Stimulated activated memory B cell treated with anti-CD40 and anti-IgM and Interleukin-4, amounts not matched to agents 10 μg/mL and 1 μg/mL and 100 μg/mL, for 72 hours (primary cell): ENCODE measurements at regions not wholly inside any gene's neighbourhood (a gene's known extent, or its start where the extent isn't known, plus 50 kb on each side); places are given as distances from the start of the nearest gene placed in this dataset.

ENCODE experiments used
- ATAC-seq: fragments of 150-1000 bp; cut with Tn5 transposase; 2 replicates; pipeline ENCODE4 v1.10.0; 2021
- H3K27ac Mint-ChIP-seq: one replicate; pipeline ENCODE4 v1.8.0; 2022; ENCODE audit warnings: mild to moderate bottlenecking, mixed read lengths
- H3K27me3 Mint-ChIP-seq: one replicate; pipeline ENCODE4 v1.8.0; 2022; ENCODE audit warnings: mixed read lengths
- H3K36me3 Mint-ChIP-seq: one replicate; pipeline ENCODE4 v1.8.0; 2022; ENCODE audit warnings: mixed read lengths
- H3K4me1 Mint-ChIP-seq: one replicate; pipeline ENCODE4 v1.8.0; 2022; ENCODE audit warnings: mixed read lengths
- H3K4me3 Mint-ChIP-seq: one replicate; pipeline ENCODE4 v1.8.0; 2022; ENCODE audit warnings: mild to moderate bottlenecking, moderate library complexity, mixed read lengths
- H3K9me3 Mint-ChIP-seq: one replicate; pipeline ENCODE4 v1.8.0; 2022; ENCODE audit warnings: mixed read lengths

GRCh38 chr7:106957766-106958165 lies 86.7 kb upstream of the PRKAR2B start:
- peaks cover 3% of the 10 kb centered on the region for H3K9me3 Mint-ChIP-seq
- H3K4me3 Mint-ChIP-seq = no peak overlapping the region
- H3K36me3 Mint-ChIP-seq = no peaks in the 10 kb centered on the region
- H3K27ac Mint-ChIP-seq = no peak overlapping the region
- peaks cover 3% of the 10 kb centered on the region for H3K4me1 Mint-ChIP-seq
- ATAC-seq = no peak
- no peaks in the 10 kb centered on the region for H3K27me3 Mint-ChIP-seq

DNA sequence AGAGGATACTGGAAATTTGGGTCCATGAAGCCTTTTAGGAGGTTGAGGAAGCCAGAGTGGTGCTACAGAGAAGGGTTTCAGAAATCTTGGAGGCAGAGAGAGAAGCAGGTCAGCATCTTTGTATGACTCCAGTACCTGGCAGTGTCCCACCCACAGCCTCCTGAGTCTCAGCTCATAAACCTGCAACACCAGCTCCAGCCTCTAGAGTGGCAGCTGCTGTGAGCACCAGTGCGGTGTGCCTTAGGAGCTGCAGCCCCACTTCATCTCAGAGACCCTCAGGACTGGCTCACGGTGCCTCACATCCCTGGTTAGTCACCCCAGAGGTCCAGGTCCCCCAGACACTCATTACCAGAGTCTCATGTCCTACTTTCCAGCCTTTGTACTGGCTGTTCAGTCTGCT lies 84.8 kb upstream of the PRKAR2B start:
- Mint-ChIP-seq H3K9me3 (peaks cover 3% of the 10 kb centered on the region), H3K36me3 (no peaks in the 10 kb centered on the region), H3K27me3 (no peaks in the 10 kb centered on the region), H3K4me1 (peaks cover 6% of the 10 kb centered on the region), H3K27ac (no peak overlapping the region), H3K4me3 (no peak overlapping the region)
- ATAC-seq = peak; percentile 67

- no peaks in the 10 kb centered on the region for H3K9me3 Mint-ChIP-seq
- no peaks in the 10 kb centered on the region for H3K27me3 Mint-ChIP-seq
- ATAC-seq = no peak
- no peaks in the 10 kb centered on the region for H3K36me3 Mint-ChIP-seq
- peaks cover 6% of the 10 kb centered on the region for H3K4me1 Mint-ChIP-seq
- no peak overlapping the region for H3K27ac Mint-ChIP-seq
- H3K4me3 Mint-ChIP-seq = no peak overlapping the region
These were observed 81.8 kb upstream of the PRKAR2B start for GRCh38 chr7:106962751-106963150.

GRCh38 chr7:106964466-106964865 lies 80.0 kb upstream of the PRKAR2B start:
- ATAC-seq = no peak
- Mint-ChIP-seq H3K27ac (no peak overlapping the region), H3K4me1 (peaks cover 6% of the 10 kb centered on the region), H3K9me3 (no peaks in the 10 kb centered on the region), H3K27me3 (no peaks in the 10 kb centered on the region), H3K36me3 (no peaks in the 10 kb centered on the region), H3K4me3 (no peak overlapping the region)

GRCh38 chr7:106965108-106965507 lies 79.4 kb upstream of the PRKAR2B start:
- H3K27ac Mint-ChIP-seq = no peak overlapping the region
- no peaks in the 10 kb centered on the region for H3K36me3 Mint-ChIP-seq
- H3K4me1 Mint-ChIP-seq = peaks cover 6% of the 10 kb centered on the region
- ATAC-seq = no peak
- H3K27me3 Mint-ChIP-seq = no peaks in the 10 kb centered on the region
- no peaks in the 10 kb centered on the region for H3K9me3 Mint-ChIP-seq
- H3K4me3 Mint-ChIP-seq = no peak overlapping the region

- H3K36me3 Mint-ChIP-seq = no peaks in the 10 kb centered on the region
- H3K4me1 Mint-ChIP-seq = peaks cover 6% of the 10 kb centered on the region
- ATAC-seq = no peak
- no peaks in the 10 kb centered on the region for H3K9me3 Mint-ChIP-seq
- no peaks in the 10 kb centered on the region for H3K27me3 Mint-ChIP-seq
- no peak overlapping the region for H3K27ac Mint-ChIP-seq
- no peak overlapping the region for H3K4me3 Mint-ChIP-seq
These were observed 78.4 kb upstream of the PRKAR2B start for GRCh38 chr7:106966121-106966520.

DNA sequence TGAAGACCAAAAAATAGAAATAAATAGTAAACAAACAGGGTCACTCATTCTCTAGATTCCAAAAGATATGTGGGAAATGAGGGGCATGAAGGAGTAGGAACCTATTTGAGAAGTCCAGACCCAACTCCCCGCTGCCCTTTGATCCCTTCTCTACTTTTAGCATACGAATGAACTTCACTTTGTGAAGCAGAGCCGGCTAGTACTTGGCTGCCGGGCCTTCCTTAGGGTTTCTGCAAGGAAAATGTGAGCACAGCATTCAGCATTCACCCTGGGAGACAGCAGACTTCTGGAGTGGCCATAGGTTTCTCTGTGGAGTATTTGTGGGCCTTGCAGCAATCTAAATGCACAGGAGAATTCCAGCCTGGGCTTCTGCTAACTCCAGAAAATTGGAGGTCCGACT lies 76.3 kb upstream of the PRKAR2B start:
- no peaks in the 10 kb centered on the region for H3K36me3 Mint-ChIP-seq
- H3K4me3 Mint-ChIP-seq = no peak overlapping the region
- H3K9me3 Mint-ChIP-seq = no peaks in the 10 kb centered on the region
- H3K27me3 Mint-ChIP-seq = no peaks in the 10 kb centered on the region
- no peak overlapping the region for H3K27ac Mint-ChIP-seq
- no peaks in the 10 kb centered on the region for H3K4me1 Mint-ChIP-seq
- no peak for ATAC-seq

- ATAC-seq = no peak
- no peaks in the 10 kb centered on the region for H3K36me3 Mint-ChIP-seq
- H3K27ac Mint-ChIP-seq = no peak overlapping the region
- H3K4me3 Mint-ChIP-seq = no peak overlapping the region
- H3K4me1 Mint-ChIP-seq = no peaks in the 10 kb centered on the region
- no peaks in the 10 kb centered on the region for H3K27me3 Mint-ChIP-seq
- no peaks in the 10 kb centered on the region for H3K9me3 Mint-ChIP-seq
These were observed 65.8 kb upstream of the PRKAR2B start for GRCh38 chr7:106978425-106979420.

GRCh38 chr7:106979551-106980357 lies 64.8 kb upstream of the PRKAR2B start:
- H3K4me1 Mint-ChIP-seq = no peaks in the 10 kb centered on the region
- no peak for ATAC-seq
- no peaks in the 10 kb centered on the region for H3K9me3 Mint-ChIP-seq
- H3K36me3 Mint-ChIP-seq = no peaks in the 10 kb centered on the region
- no peak overlapping the region for H3K27ac Mint-ChIP-seq
- H3K4me3 Mint-ChIP-seq = no peak overlapping the region
- H3K27me3 Mint-ChIP-seq = no peaks in the 10 kb centered on the region

DNA sequence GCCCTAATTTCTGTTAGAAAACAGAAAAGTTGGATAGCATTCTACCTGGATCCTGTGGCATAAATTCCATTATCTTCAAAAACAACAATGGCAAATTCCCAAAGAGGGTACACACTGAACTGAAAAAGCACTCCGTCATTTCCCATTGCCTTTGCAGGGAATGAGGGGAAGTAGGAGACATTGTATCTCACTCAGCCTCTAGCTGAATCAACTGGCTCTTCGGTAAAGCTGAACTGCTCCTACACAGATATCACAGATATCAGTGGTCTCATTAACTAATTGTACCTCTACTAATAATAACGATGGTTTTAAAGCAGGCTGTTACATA lies 64.2 kb upstream of the PRKAR2B start:
- ATAC-seq = no peak
- no peaks in the 10 kb centered on the region for H3K36me3 Mint-ChIP-seq
- H3K27ac Mint-ChIP-seq = no peak overlapping the region
- no peak overlapping the region for H3K4me3 Mint-ChIP-seq
- H3K4me1 Mint-ChIP-seq = no peaks in the 10 kb centered on the region
- H3K9me3 Mint-ChIP-seq = no peaks in the 10 kb centered on the region
- no peaks in the 10 kb centered on the region for H3K27me3 Mint-ChIP-seq

DNA sequence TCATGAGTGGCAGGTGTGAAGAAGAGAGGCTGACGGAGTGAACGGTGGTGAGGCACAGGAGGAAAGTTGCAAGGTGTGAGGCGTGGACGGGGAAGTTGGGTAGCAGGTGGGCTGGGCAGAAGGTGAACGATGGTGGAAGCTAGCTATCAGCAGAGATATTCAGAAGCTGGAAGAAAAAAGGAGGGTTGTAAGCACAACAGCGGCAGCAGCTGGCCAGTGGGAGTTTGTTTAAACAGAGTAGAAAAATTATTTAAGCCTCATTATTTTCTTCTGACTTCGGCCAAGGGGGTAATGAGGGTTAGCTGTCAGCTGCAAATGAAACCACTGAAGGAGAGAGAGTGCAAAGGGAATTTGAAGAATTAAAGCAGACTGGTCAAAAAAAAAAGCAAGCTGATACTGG lies 62.1 kb upstream of the PRKAR2B start:
- no peaks in the 10 kb centered on the region for H3K9me3 Mint-ChIP-seq
- H3K4me3 Mint-ChIP-seq = no peak overlapping the region
- H3K27ac Mint-ChIP-seq = no peak overlapping the region
- no peaks in the 10 kb centered on the region for H3K27me3 Mint-ChIP-seq
- H3K36me3 Mint-ChIP-seq = no peaks in the 10 kb centered on the region
- ATAC-seq = no peak
- no peaks in the 10 kb centered on the region for H3K4me1 Mint-ChIP-seq

GRCh38 chr7:106984034-106984433 lies 60.5 kb upstream of the PRKAR2B start:
- H3K36me3 Mint-ChIP-seq = no peaks in the 10 kb centered on the region

DNA sequence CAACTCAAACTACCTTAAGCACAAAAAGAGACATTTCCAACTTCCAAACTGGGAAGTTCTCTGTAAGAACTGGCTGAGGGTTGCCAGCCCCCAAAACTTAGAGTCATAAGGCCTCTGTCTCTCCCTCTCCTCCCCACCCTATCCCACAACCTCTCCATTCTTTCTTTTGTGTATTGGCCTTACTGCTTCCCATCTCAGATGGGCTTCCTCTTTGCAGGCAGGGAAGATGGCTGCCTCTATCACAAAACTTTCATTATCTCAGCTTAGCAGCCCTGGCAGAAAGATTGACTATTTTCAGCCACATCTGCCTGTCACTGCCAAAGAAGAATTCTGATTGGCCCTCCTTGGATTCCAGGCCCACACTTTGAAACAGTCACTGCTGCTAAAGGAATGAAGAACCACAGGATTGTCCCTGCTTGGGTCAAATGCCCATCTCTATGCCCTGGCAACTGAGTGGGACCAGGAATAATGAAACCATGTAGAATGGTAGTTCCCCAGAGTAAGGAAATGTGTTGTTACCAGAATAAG lies 58.0 kb upstream of the PRKAR2B start:
- H3K4me1 Mint-ChIP-seq = no peaks in the 10 kb centered on the region
- H3K27me3 Mint-ChIP-seq = no peaks in the 10 kb centered on the region
- no peak overlapping the region for H3K27ac Mint-ChIP-seq
- no peaks in the 10 kb centered on the region for H3K36me3 Mint-ChIP-seq
- H3K9me3 Mint-ChIP-seq = no peaks in the 10 kb centered on the region
- no peak overlapping the region for H3K4me3 Mint-ChIP-seq
- ATAC-seq = no peak

More at GRCh38 chr7:106984034-106984433, 60.5 kb upstream of the PRKAR2B start:
- Mint-ChIP-seq H3K27ac (no peak overlapping the region), H3K9me3 (no peaks in the 10 kb centered on the region), H3K4me3 (no peak overlapping the region), H3K4me1 (no peaks in the 10 kb centered on the region), H3K27me3 (no peaks in the 10 kb centered on the region)
- no peak for ATAC-seq

DNA sequence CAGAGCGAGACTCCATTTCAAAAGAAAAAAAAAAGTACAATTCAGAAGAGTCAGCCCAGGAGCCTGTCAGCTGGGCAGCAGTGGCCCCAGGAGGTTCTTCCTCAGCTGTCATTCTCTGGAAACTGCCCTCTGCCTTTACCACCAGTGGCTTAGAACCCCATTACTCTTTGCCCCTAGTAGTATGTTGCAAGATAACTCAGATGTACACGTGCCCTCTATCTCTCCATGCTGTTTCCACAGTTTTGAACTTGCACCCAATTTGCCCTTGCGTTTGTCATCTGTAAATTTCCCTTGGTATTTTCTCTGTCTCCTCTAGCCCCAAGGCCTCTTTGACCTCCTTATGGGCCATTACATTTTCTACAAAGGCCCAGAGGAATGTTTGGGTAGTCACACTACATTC lies 56.7 kb upstream of the PRKAR2B start:
- Mint-ChIP-seq H3K4me3 (no peak overlapping the region), H3K9me3 (no peaks in the 10 kb centered on the region), H3K4me1 (no peaks in the 10 kb centered on the region), H3K36me3 (no peaks in the 10 kb centered on the region), H3K27ac (no peak overlapping the region), H3K27me3 (no peaks in the 10 kb centered on the region)
- no peak for ATAC-seq

- H3K4me1 Mint-ChIP-seq = no peaks in the 10 kb centered on the region
- no peak overlapping the region for H3K27ac Mint-ChIP-seq
- H3K4me3 Mint-ChIP-seq = no peak overlapping the region
- H3K27me3 Mint-ChIP-seq = peaks cover 24% of the 10 kb centered on the region
- peaks cover 4% of the 10 kb centered on the region for H3K36me3 Mint-ChIP-seq
- ATAC-seq = no peak
- H3K9me3 Mint-ChIP-seq = no peaks in the 10 kb centered on the region
These were observed 52.0 kb upstream of the PRKAR2B start for GRCh38 chr7:106992511-106992910.
